Choroid plexus epithelial cell (primary cell): ENCODE measurements at regions not wholly inside any gene's neighbourhood (a gene's known extent, or its start where the extent isn't known, plus 50 kb on each side); places are given as distances from the start of the nearest gene placed in this dataset.
"Not testable (repeated sequence)": the region's sequence is repeated elsewhere in the genome, so short reads cannot be mapped to it uniquely, and the experiment has no call there.

Experiments
- DNase-seq: peaks from one replicate; pipeline ENCODE4 v3.0.0-alpha.2; 2010; ENCODE audit warnings: low read depth
- H3K4me3 ChIP-seq: 2 replicates; pipeline ENCODE4 v1.5.1; 2011; ENCODE audit warnings: low read depth, mild to moderate bottlenecking, control low read depth, low read length, moderate library complexity
- CTCF ChIP-seq: conservative IDR thresholded peaks from 2 replicates; pipeline ENCODE4 v1.5.1; 2011; ENCODE audit warnings: low read depth, mild to moderate bottlenecking, control low read depth, inconsistent platforms, low read length, moderate library complexity

- no peak for TF ChIP-seq CTCF
- DNase-seq = no peak
- no peak overlapping the region for H3K4me3 ChIP-seq
Measured at GRCh38 chr17:51423421-51424160, 163.2 kb downstream of the UTP18 start.

- no peak for TF ChIP-seq CTCF
- no peak for DNase-seq
- H3K4me3 ChIP-seq = no peak overlapping the region
Measured at GRCh38 chr17:51425773-51426172, 165.4 kb downstream of the UTP18 start.

- H3K4me3 ChIP-seq = no peak overlapping the region
- DNase-seq = no peak
- TF ChIP-seq CTCF = no peak
Measured at GRCh38 chr17:51427323-51427811, 167.0 kb downstream of the UTP18 start.

- H3K4me3 ChIP-seq = no peak overlapping the region
- no peak for TF ChIP-seq CTCF
- no peak for DNase-seq
Measured at GRCh38 chr17:51427856-51428255, 167.5 kb downstream of the UTP18 start.

GRCh38 chr17:51428668-51429495, 168.5 kb downstream of the UTP18 start:
- TF ChIP-seq CTCF = no peak
- H3K4me3 ChIP-seq = no peak overlapping the region
- no peak for DNase-seq

- not testable (repeated sequence) for H3K4me3 ChIP-seq, DNase-seq
Measured at GRCh38 chr17:51429938-51430337, 169.6 kb downstream of the UTP18 start.

- no peak for DNase-seq
- H3K4me3 ChIP-seq = no peak overlapping the region
- TF ChIP-seq CTCF = no peak
Measured at GRCh38 chr17:51430591-51430990, 170.2 kb downstream of the UTP18 start.
